CD14-positive monocyte (primary cell): ENCODE measurements at regions not wholly inside any gene's neighbourhood (a gene's known extent, or its start where the extent isn't known, plus 50 kb on each side); places are given as distances from the start of the nearest gene placed in this dataset.

Source experiments
- DNase-seq, 3 donors: peaks; one replicate each; pipeline ENCODE4 v3.0.0-alpha.2; 2011 to 2022
- H2AFZ ChIP-seq: 2 replicates; pipeline ENCODE4 v1.6.0; 2012; ENCODE audit warnings: mild to moderate bottlenecking, low read depth, low read length, inconsistent platforms; ENCODE audit not compliant: insufficient read depth, poor library complexity, severe bottlenecking
- H3K27ac ChIP-seq, 2 donors: 1 replicate in 1 of 2; 2 replicates in 1 of 2; pipeline ENCODE4 v1.5.1; 2012 to 2013; ENCODE audit warnings: low read length in 2 of 2, control low read depth in 1 of 2, inconsistent platforms in 1 of 2, low read depth in 1 of 2, mild to moderate bottlenecking in 1 of 2
- H3K27me3 ChIP-seq, 2 donors: one replicate each; pipeline versions ENCODE4 v1.6.0 to v1.6.1; 2011 to 2013; ENCODE audit warnings: low read length in 2 of 2; ENCODE audit not compliant: control insufficient read depth in 2 of 2, insufficient read depth in 2 of 2
- H3K36me3 ChIP-seq, 2 donors: replicated peaks in 1 of 2; 1 replicate in 1 of 2; 2 replicates in 1 of 2; pipeline versions ENCODE4 v1.5.1 to v1.6.1; 2012 to 2013; ENCODE audit warnings: low read length in 2 of 2, control low read depth in 1 of 2, inconsistent platforms in 1 of 2, mild to moderate bottlenecking in 1 of 2; ENCODE audit not compliant: insufficient read depth in 2 of 2, control insufficient read depth in 1 of 2
- H3K4me1 ChIP-seq, 2 donors: 1 replicate in 1 of 2; 2 replicates in 1 of 2; pipeline versions ENCODE4 v1.5.1 to v1.6.1; 2012 to 2013; ENCODE audit warnings: low read length in 2 of 2, control low read depth in 1 of 2, inconsistent platforms in 1 of 2, mild to moderate bottlenecking in 1 of 2, moderate library complexity in 1 of 2; ENCODE audit not compliant: insufficient read depth in 2 of 2, control insufficient read depth in 1 of 2
- H3K4me2 ChIP-seq: replicated peaks from 2 replicates; pipeline ENCODE3; 2012; ENCODE audit warnings: low read length, moderate library complexity, mild to moderate bottlenecking; ENCODE audit not compliant: poor library complexity, severe bottlenecking; ENCODE audit errors: extremely low read depth
- H3K4me3 ChIP-seq, 3 experiments: fragments of 200-600 bp in 1 of 3; sonication (generic) in 1 of 3; replicated peaks in 1 of 3; 1 replicate in 2 of 3; 2 replicates in 1 of 3; pipeline ENCODE4 v1.5.1; 2011 to 2013; ENCODE audit warnings: low read length in 3 of 3, mild to moderate bottlenecking in 3 of 3, control low read depth in 2 of 3, low read depth in 2 of 3, inconsistent platforms in 1 of 3, moderate library complexity in 1 of 3
- H3K79me2 ChIP-seq: 2 replicates; pipeline ENCODE4 v1.6.0; 2012; ENCODE audit warnings: mild to moderate bottlenecking, control low read depth, inconsistent platforms, low read length, moderate library complexity; ENCODE audit not compliant: insufficient read depth
- H3K9ac ChIP-seq: 2 replicates; pipeline ENCODE4 v1.6.0; 2017; ENCODE audit warnings: low read length, mild to moderate bottlenecking; ENCODE audit not compliant: insufficient read depth, poor library complexity, severe bottlenecking
- H3K9me3 ChIP-seq, 2 donors: replicated peaks in 1 of 2; 1 replicate in 1 of 2; 2 replicates in 1 of 2; pipeline versions ENCODE4 v1.5.1 to v1.6.1; 2012 to 2013; ENCODE audit warnings: low read length in 2 of 2, control low read depth in 1 of 2; ENCODE audit not compliant: control insufficient read depth in 1 of 2, insufficient read depth in 1 of 2
- H4K20me1 ChIP-seq: 2 replicates; pipeline ENCODE4 v1.6.0; 2012; ENCODE audit warnings: mild to moderate bottlenecking, low read length, control low read depth, moderate library complexity; ENCODE audit not compliant: insufficient read depth
- H3K27ac Mint-ChIP-seq, 7 donors: one replicate each; pipeline ENCODE4 v1.8.0; 2020; ENCODE audit warnings: mild to moderate bottlenecking in 7 of 7, mixed read lengths in 7 of 7, moderate library complexity in 6 of 7, inconsistent platforms in 2 of 7
- H3K27me3 Mint-ChIP-seq, 3 donors: one replicate each; pipeline ENCODE4 v1.8.0; 2021 to 2022; ENCODE audit warnings: low read depth in 3 of 3, mild to moderate bottlenecking in 3 of 3, mixed read lengths in 3 of 3, moderate library complexity in 3 of 3, inconsistent platforms in 1 of 3
- H3K36me3 Mint-ChIP-seq, 2 donors: one replicate each; pipeline ENCODE4 v1.8.0; 2020; ENCODE audit warnings: mixed read lengths in 2 of 2, inconsistent platforms in 1 of 2, mild to moderate bottlenecking in 1 of 2
- H3K4me1 Mint-ChIP-seq: one replicate; pipeline ENCODE4 v1.8.0; 2020; ENCODE audit warnings: mild to moderate bottlenecking, mixed read lengths
- H3K4me3 Mint-ChIP-seq, 2 donors: one replicate each; pipeline ENCODE4 v1.8.0; 2020; ENCODE audit warnings: mild to moderate bottlenecking in 2 of 2, mixed read lengths in 2 of 2, moderate library complexity in 1 of 2
- H3K9me3 Mint-ChIP-seq, 7 donors: one replicate each; pipeline ENCODE4 v1.8.0; 2020 to 2022; ENCODE audit warnings: mixed read lengths in 7 of 7, mild to moderate bottlenecking in 6 of 7, moderate library complexity in 6 of 7, inconsistent platforms in 2 of 7
- WGBS: methylation state at CpG from one replicate; pipeline ENCODE4 v1.1.5; 2013; ENCODE audit warnings: missing lambda C conversion rate; ENCODE audit not compliant: insufficient coverage; 5-methylcytosine and 5-hydroxymethylcytosine counted together
- intact Hi-C, 2 donors: fragments of 100-400 bp; cut with micrococcal nuclease; formaldehyde crosslinking; loops; one replicate each; pipeline versions ENCODE4 v1.15.0 to v1.15.1; 2023
- TF ChIP-seq, protein P1 (sequence below): fragments of 200-600 bp; IDR thresholded peaks from one replicate; pipeline ENCODE4 v1.8.0; 2022; ENCODE audit warnings: antibody characterized with exemption, mild to moderate bottlenecking

DNA sequence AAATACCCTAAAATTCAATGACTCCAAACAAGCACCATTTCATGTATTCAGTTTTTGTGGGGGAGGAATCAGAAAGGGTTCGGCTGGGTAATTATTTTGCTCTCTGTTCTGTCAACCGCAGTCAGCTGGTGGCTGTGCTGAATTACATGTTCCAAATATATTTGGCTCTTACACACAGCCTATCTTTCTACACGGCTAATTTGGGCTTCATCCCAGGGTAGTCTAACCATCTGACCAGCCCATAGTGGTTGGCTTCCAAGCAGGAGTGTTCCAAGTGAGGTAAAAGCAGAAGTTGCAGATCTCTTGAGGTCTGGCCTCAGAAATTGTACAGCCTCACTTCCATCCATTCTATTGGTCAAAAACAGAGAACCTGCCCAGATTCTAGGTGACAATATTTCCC is 760.8 kb upstream of the SEMA6D start:
- Histone ChIP-seq H3K4me1 (no peaks in the 10 kb centered on the region), H4K20me1 (no peaks in the 10 kb centered on the region), H3K4me2 (no peak overlapping the region), H3K79me2 (no peaks in the 10 kb centered on the region), H3K36me3 (no peaks in the 10 kb centered on the region), H3K9ac (no peak overlapping the region), H3K9me3 (peaks cover 0 to 3% of the 10 kb centered on the region in 2 donors), H3K27me3 (no peaks in the 10 kb centered on the region), H2AFZ (no peak overlapping the region), H3K4me3 (no peak overlapping the region), H3K27ac (no peak overlapping the region)
- DNase-seq: no peak
- TF ChIP-seq, protein P1, sequence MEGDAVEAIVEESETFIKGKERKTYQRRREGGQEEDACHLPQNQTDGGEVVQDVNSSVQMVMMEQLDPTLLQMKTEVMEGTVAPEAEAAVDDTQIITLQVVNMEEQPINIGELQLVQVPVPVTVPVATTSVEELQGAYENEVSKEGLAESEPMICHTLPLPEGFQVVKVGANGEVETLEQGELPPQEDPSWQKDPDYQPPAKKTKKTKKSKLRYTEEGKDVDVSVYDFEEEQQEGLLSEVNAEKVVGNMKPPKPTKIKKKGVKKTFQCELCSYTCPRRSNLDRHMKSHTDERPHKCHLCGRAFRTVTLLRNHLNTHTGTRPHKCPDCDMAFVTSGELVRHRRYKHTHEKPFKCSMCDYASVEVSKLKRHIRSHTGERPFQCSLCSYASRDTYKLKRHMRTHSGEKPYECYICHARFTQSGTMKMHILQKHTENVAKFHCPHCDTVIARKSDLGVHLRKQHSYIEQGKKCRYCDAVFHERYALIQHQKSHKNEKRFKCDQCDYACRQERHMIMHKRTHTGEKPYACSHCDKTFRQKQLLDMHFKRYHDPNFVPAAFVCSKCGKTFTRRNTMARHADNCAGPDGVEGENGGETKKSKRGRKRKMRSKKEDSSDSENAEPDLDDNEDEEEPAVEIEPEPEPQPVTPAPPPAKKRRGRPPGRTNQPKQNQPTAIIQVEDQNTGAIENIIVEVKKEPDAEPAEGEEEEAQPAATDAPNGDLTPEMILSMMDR: no peak
- Mint-ChIP-seq H3K9me3 (peaks cover 0 to 7% (median 0%) of the 10 kb centered on the region in 7 donors), H3K27me3 (no peaks in the 10 kb centered on the region), H3K4me1 (no peaks in the 10 kb centered on the region), H3K27ac (no peak overlapping the region), H3K36me3 (no peaks in the 10 kb centered on the region), H3K4me3 (no peak overlapping the region)
- WGBS: 40% methylated on average over 1 of the region's 3 CpGs
- intact Hi-C loops: no loop called here

DNA sequence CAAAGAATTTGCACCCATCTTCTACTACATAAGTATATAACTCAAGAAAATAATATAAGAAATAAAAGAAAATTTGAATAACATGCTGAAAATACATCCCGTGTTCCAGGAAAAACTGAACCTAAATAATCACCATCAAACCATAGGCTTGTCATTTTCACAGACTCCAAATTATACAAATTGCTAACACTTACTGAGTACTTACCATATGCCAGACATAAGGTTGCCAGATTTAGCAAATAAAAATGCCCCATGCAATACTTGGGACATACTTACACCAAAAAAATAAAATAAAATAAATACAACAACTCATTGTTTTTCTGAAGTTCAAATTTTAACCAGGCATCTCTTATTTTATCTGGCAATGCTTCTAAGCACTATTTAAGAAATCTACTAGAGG is 760.4 kb upstream of the SEMA6D start:
- Histone ChIP-seq H3K4me3 (no peak overlapping the region), H2AFZ (no peak overlapping the region), H4K20me1 (no peaks in the 10 kb centered on the region), H3K27me3 (no peaks in the 10 kb centered on the region), H3K4me2 (no peak overlapping the region), H3K9ac (no peak overlapping the region), H3K79me2 (no peaks in the 10 kb centered on the region), H3K9me3 (peaks cover 0 to 3% of the 10 kb centered on the region in 2 donors), H3K4me1 (no peaks in the 10 kb centered on the region), H3K36me3 (no peaks in the 10 kb centered on the region), H3K27ac (no peak overlapping the region)
- Mint-ChIP-seq H3K4me1 (no peaks in the 10 kb centered on the region), H3K4me3 (no peak overlapping the region), H3K27me3 (no peaks in the 10 kb centered on the region), H3K36me3 (no peaks in the 10 kb centered on the region), H3K9me3 (peaks cover 0 to 7% (median 0%) of the 10 kb centered on the region in 7 donors), H3K27ac (no peak overlapping the region)
- WGBS: 100% methylated on average over 1 of the region's 1 CpG
- intact Hi-C loops: no loop called here
- no peak for DNase-seq
- TF ChIP-seq, protein P1: no peak
